Heart left ventricle (tissue), 16 donors: ENCODE measurements at regions not wholly inside any gene's neighbourhood (a gene's known extent, or its start where the extent isn't known, plus 50 kb on each side); places are given as distances from the start of the nearest gene placed in this dataset.

Source experiments
- ATAC-seq, 4 donors: fragments of 200-7000 bp; cut with Tn5 transposase; one replicate each; pipeline ENCODE4 v1.9.1; 2020 to 2022; ENCODE audit warnings: moderate library complexity in 4 of 4, mild to moderate bottlenecking in 3 of 4, moderate number of reproducible peaks in 1 of 4
- DNase-seq, 5 donors: peaks; one replicate each; pipeline ENCODE4 v3.0.0-alpha.2; 2020
- H3K27ac ChIP-seq, 12 donors: fragments of 200-600 bp; sonication (generic) in 4 of 12; one replicate each; pipeline versions ENCODE4 v1.5.0 to v1.8.0; 2016 to 2022; ENCODE audit warnings: mild to moderate bottlenecking in 2 of 12
- H3K27me3 ChIP-seq, 9 donors: fragments of 200-600 bp; sonication (generic) in 2 of 9; one replicate each; pipeline versions ENCODE4 v1.5.1 to v1.8.0; 2016 to 2022; ENCODE audit warnings: mild to moderate bottlenecking in 3 of 9
- H3K36me3 ChIP-seq, 9 donors: fragments of 200-600 bp; sonication (generic) in 2 of 9; one replicate each; pipeline versions ENCODE4 v1.5.0 to v1.8.0; 2018 to 2022; ENCODE audit warnings: mild to moderate bottlenecking in 2 of 9
- H3K4me1 ChIP-seq, 12 donors: fragments of 200-600 bp; sonication (generic) in 4 of 12; one replicate each; pipeline versions ENCODE4 v1.5.0 to v1.8.0; 2016 to 2022; ENCODE audit warnings: mild to moderate bottlenecking in 3 of 12
- H3K4me3 ChIP-seq, 12 donors: fragments of 200-600 bp; sonication (generic) in 4 of 12; one replicate each; pipeline versions ENCODE4 v1.5.0 to v1.8.0; 2017 to 2022; ENCODE audit warnings: mild to moderate bottlenecking in 9 of 12, moderate library complexity in 4 of 12
- H3K9me3 ChIP-seq, 12 donors: fragments of 200-600 bp; sonication (generic) in 4 of 12; one replicate each; pipeline versions ENCODE4 v1.5.0 to v1.8.0; 2016 to 2022; ENCODE audit warnings: mild to moderate bottlenecking in 1 of 12
- POLR2A ChIP-seq, 2 donors: fragments of 450-650 bp; IDR thresholded peaks; one replicate each; pipeline ENCODE4 v1.6.1; 2017; ENCODE audit warnings: antibody characterized with exemption in 2 of 2, mild to moderate bottlenecking in 2 of 2, moderate library complexity in 2 of 2
- WGBS, 4 donors: extraction: QIAGEN DNeasy Blood & Tissue Kit in 2 of 4; methylation state at CpG; one replicate each; pipeline versions ENCODE4 v1.1.5 to v1.1.7; 2013 to 2018; 5-methylcytosine and 5-hydroxymethylcytosine counted together
- intact Hi-C, 10 donors: fragments of 100-400 bp; cut with DNase I; formaldehyde crosslinking; loops; one replicate each; pipeline versions ENCODE4 v1.11.1 to v1.14.2; 2022
- TF ChIP-seq, protein P1 (sequence below), 12 donors: fragments of 200-600 bp; sonication (generic) in 4 of 12; IDR thresholded peaks; one replicate each; pipeline versions ENCODE4 v1.5.0 to v1.8.0; 2018 to 2022; ENCODE audit warnings: antibody characterized with exemption in 12 of 12, mild to moderate bottlenecking in 5 of 12
- donor health status: ischemic (EF 13 %, LVEDD 7.1; RV severe dilation, severe dysfunction).
- donor health status: healthy with polysubstance abuse.
- donor health status: DM: no; HTN: yes; CAD: no.
- donor health status: DM: no; HTN: no; CAD: no.
- donor health status: ischemic (EF 25% LVEDD 6.9; RV normal size, moderate dysfunction).
- donor health status: ischemic (EF 25% LVEDD 5.7; RV mildly dilated, moderate dysfunction).
- donor health status: healthy.
- donor health status: DM: yes; HTN: yes; CAD: no.
- donor health status: ischemic (EF 35%, LVEDD 5.7; RV mildly dilated, moderate dysfunction).
- donor health status: nonischemic (EF 11% LVEDD 7.7; RV severe dilation, severe dysfunction).
- donor health status: DM: yes; HTN: yes; CAD: no.
- donor health status: PGD.
- donor health status: ischemic (EF 29% LVEDD 5.4; RV normal size, mild dysfunction).
- donor health status: nonischemic (EF 23%, LVEDD 6.1; RV moderate dilation, normal function).

DNA sequence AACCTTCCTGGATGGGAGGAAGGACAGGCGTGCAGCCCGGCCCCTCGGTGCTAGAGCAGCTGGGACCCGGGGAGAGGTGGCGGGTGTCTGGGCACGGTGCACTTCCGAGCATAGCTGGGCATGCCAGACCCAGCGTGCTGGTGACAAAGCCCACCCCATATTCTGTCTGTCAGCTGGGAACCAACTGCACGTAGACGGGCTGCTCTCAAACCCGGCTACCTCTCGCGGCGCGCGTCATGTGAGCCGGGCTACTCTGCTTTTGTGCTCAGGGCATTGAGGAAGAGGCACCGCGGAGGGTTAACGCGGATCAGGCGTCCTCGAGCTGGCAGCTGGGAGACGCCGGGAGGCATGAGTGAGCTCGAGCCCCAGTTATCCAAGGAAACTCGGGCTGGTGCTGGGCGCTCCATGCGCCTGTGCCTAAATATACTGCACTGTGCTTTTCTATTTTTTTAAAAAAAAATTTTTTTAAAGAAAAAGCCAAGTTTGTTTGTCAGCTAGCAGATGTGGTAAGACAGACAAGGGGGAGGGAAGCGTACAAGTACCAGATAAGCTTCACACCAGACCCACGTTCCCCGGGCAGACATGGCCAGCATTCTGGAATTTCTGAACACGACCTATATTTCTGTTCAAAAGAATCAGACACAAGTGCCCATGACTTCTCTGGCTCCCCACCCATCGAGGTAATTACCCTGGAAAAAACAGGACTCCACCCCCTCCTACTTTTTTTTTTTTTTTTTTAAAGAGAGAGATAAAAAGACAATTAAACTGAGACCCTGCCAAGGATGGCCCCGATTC, 425.6 kb downstream of the SHANK2 start:
- TF ChIP-seq, protein P1, sequence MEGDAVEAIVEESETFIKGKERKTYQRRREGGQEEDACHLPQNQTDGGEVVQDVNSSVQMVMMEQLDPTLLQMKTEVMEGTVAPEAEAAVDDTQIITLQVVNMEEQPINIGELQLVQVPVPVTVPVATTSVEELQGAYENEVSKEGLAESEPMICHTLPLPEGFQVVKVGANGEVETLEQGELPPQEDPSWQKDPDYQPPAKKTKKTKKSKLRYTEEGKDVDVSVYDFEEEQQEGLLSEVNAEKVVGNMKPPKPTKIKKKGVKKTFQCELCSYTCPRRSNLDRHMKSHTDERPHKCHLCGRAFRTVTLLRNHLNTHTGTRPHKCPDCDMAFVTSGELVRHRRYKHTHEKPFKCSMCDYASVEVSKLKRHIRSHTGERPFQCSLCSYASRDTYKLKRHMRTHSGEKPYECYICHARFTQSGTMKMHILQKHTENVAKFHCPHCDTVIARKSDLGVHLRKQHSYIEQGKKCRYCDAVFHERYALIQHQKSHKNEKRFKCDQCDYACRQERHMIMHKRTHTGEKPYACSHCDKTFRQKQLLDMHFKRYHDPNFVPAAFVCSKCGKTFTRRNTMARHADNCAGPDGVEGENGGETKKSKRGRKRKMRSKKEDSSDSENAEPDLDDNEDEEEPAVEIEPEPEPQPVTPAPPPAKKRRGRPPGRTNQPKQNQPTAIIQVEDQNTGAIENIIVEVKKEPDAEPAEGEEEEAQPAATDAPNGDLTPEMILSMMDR (IDR thresholded peaks at IDR 0.05) = no peak
- intact Hi-C loops = no loop called here
- Histone ChIP-seq H3K4me3 (peak overlapping the region in 9 of 12 donors; percentile 8 to 47 (median 33)), H3K4me1 (peaks cover 0 to 11% (median 1%) of the 10 kb centered on the region in 12 donors), H3K36me3 (no peaks in the 10 kb centered on the region), H3K27ac (peak overlapping the region in 2 of 12 donors; percentile 42 to 76), H3K9me3 (no peaks in the 10 kb centered on the region), H3K27me3 (peaks cover 0 to 58% (median 25%) of the 10 kb centered on the region in 9 donors)
- DNase-seq (no peak), ATAC-seq (peak in 3 of 4 donors; percentile 30 to 41 (median 35))
- WGBS, 4 donors = 8 to 25% (median 15%) methylated on average over 25 to 35 of the region's 35 CpGs

DNA sequence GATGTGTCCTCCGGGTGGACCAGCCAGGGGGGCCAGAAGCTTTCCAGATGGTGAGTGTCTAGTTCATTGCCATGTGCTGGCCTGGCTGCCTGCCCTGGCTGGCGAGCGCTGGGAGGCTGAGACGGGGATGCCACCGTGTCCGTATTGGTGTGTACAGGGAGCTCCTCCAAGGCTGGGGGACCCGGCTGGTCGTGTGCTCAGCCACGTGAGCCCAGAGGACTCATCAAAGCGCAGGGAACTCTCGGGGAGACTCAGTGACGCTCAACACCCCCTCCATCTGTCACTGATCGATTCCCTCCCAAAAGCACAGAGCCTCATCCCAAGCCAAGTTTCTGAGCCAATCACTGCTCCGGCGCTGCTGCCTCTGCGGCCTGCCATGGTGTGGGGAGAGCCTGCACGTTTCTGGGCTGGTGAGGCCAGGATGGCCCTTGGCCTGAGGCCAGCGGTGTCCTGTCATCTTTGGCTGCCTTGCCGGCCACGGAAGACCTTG, 423.7 kb downstream of the SHANK2 start:
- Histone ChIP-seq H3K4me3 (no peak overlapping the region), H3K4me1 (peaks cover 0 to 11% (median 1%) of the 10 kb centered on the region in 12 donors), H3K27me3 (peaks cover 0 to 63% (median 25%) of the 10 kb centered on the region in 9 donors), H3K36me3 (no peaks in the 10 kb centered on the region), H3K9me3 (no peaks in the 10 kb centered on the region), H3K27ac (no peak overlapping the region)
- peak in 1 of 4 donors; percentile 12 for ATAC-seq
- 67 to 79% (median 72%) methylated on average over 16 to 20 of the region's 20 CpGs for WGBS, 4 donors
- intact Hi-C loops = no loop called here
- DNase-seq = peak in 1 of 5 donors; percentile 47
- TF ChIP-seq, protein P1 (IDR thresholded peaks at IDR 0.05) = no peak
- no peak for TF ChIP-seq POLR2A (IDR thresholded peaks at IDR 0.05)

DNA sequence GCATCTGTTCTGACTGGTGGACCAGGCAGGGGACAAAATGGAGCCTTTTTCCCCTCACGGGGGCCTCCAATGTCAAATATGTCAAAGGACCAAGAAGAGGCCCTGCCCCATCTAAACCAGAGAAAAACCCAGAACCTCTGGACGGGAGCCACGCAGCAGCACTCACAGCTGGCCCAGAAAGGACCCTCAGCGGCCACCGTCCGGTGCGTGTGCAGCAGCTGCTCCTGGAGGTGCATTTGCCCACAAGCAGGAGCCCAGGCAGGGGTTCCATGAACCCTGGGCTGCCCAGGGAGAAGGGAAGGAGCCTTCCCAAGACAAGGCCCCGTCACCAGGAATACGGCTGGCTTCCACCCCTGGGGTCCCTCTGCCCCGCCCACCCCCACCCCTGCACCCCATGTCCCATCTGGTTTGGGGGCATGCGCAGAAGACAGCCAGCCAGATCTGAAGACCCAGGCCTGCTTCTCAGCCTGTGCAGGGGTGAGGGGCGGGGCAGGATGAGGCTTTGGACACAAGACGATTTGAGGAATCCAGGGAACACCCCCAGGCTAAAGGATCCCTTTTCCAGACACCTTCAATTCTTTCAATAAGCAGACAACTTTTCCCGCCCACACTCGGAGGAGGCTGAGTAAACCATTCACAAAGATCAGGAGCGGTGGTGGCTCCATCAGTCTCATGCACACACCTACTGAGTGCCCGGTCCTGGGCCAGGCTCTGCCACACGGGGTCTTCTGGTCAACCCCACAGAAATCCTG, 423.1 kb downstream of the SHANK2 start:
- intact Hi-C loops = no loop called here
- Histone ChIP-seq H3K27ac (no peak overlapping the region), H3K9me3 (no peaks in the 10 kb centered on the region), H3K27me3 (peaks cover 0 to 57% (median 22%) of the 10 kb centered on the region in 9 donors), H3K4me3 (no peak overlapping the region), H3K4me1 (peaks cover 0 to 11% (median 1%) of the 10 kb centered on the region in 12 donors), H3K36me3 (no peaks in the 10 kb centered on the region)
- DNase-seq (no peak), ATAC-seq (no peak)
- TF ChIP-seq, protein P1 (IDR thresholded peaks at IDR 0.05) = no peak
- no peak for TF ChIP-seq POLR2A (IDR thresholded peaks at IDR 0.05)
- WGBS, 4 donors = 87 to 95% (median 89%) methylated on average over 6 to 18 of the region's 18 CpGs

DNA sequence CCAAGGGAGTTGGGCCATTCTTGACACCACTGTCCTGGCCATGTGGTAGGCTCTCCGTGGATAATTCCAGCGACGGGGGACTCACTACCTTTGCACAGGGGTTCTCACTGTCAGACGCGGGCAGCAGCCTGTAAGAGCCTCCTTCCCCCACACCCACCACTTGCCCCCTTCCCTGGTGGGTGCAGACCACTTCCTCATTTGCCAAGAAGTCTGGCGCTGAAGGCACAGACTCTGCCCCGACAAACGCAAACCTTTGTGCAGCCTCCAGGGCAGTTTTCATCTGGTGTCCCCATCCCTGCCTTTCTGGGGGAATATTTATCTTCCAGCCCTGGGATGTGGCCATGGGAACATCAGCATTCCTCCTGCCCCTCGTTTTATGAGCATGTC, 422.5 kb downstream of the SHANK2 start:
- no peak for ATAC-seq
- H3K4me1 ChIP-seq = peaks cover 0 to 12% (median under 1%) of the 10 kb centered on the region in 12 donors
- H3K9me3 ChIP-seq = no peaks in the 10 kb centered on the region
- no peak overlapping the region for H3K27ac ChIP-seq
- no peak for DNase-seq
- intact Hi-C loops = no loop called here
- H3K4me3 ChIP-seq = no peak overlapping the region
- 76 to 83% (median 82%) methylated on average over 6 to 9 of the region's 9 CpGs for WGBS, 4 donors
- no peak for TF ChIP-seq POLR2A (IDR thresholded peaks at IDR 0.05)
- TF ChIP-seq, protein P1 (IDR thresholded peaks at IDR 0.05) = no peak
- H3K36me3 ChIP-seq = no peaks in the 10 kb centered on the region
- peaks cover 0 to 51% (median 20%) of the 10 kb centered on the region in 9 donors for H3K27me3 ChIP-seq
